IMR-90 (cell line): ENCODE measurements at regions not wholly inside any gene's neighbourhood (a gene's known extent, or its start where the extent isn't known, plus 50 kb on each side); places are given as distances from the start of the nearest gene placed in this dataset.
A peak's percentile ranks its signal among the peaks of the same experiment; 100 is the strongest.

Experiments
- ATAC-seq: fragments of 200-7000 bp; cut with Tn5 transposase; 2 replicates; pipeline ENCODE4 v1.9.1; 2020; ENCODE audit warnings: low read depth, mild to moderate bottlenecking, moderate library complexity
- BruUV-seq: library from RNA; stranded (reverse); fragments of 400-500 nt; replicated peaks from 2 replicates; lab custom pipeline; 2021; lab: Mats Ljungman, UMichigan
- CTCF ChIA-PET: fragments of 300-600 bp; formaldehyde crosslinking; extraction: SDS; loops from one replicate; lab custom pipeline; 2021; ENCODE audit warnings: antibody characterized with exemption; lab: Yijun Ruan, JAX
- POLR2A ChIA-PET: fragments of 300-600 bp; sonication (Branson Sonifier 250); formaldehyde crosslinking; loops from one replicate; lab custom pipeline; 2022; ENCODE audit warnings: antibody characterized with exemption; ENCODE audit not compliant: unreplicated experiment; lab: Charles Lee
- DNase-seq: peaks from one replicate; pipeline ENCODE4 v3.0.0; 2013
- H2AFZ ChIP-seq: replicated peaks from 2 replicates; pipeline ENCODE3; 2013; ENCODE audit warnings: low read length, mild to moderate bottlenecking; ENCODE audit not compliant: poor library complexity
- H2AK5ac ChIP-seq: 2 replicates; pipeline ENCODE4 v1.6.1; 2013; ENCODE audit warnings: low read depth, low read length, inconsistent platforms
- H2AK9ac ChIP-seq: replicated peaks from 2 replicates; pipeline ENCODE3; 2013; ENCODE audit warnings: mild to moderate bottlenecking, low read depth, low read length, moderate library complexity; ENCODE audit not compliant: poor library complexity
- H2BK120ac ChIP-seq: 2 replicates; pipeline ENCODE4 v1.6.1; 2013; ENCODE audit warnings: low read depth, low read length, inconsistent platforms
- H2BK15ac ChIP-seq: 3 replicates; pipeline ENCODE4 v1.6.1; 2013; ENCODE audit warnings: low read depth, low read length, inconsistent platforms
- H2BK20ac ChIP-seq: 2 replicates; pipeline ENCODE4 v1.6.1; 2013; ENCODE audit warnings: low read depth, mild to moderate bottlenecking, inconsistent platforms, low read length, moderate library complexity
- H2BK5ac ChIP-seq: 2 replicates; pipeline ENCODE4 v1.6.1; 2013; ENCODE audit warnings: mild to moderate bottlenecking, low read depth, low read length, inconsistent platforms; ENCODE audit not compliant: poor library complexity, severe bottlenecking
- H3K14ac ChIP-seq: replicated peaks from 2 replicates; pipeline ENCODE4 v1.6.1; 2013; ENCODE audit warnings: low read depth, low read length, inconsistent platforms
- H3K18ac ChIP-seq: 2 replicates; pipeline ENCODE4 v1.6.1; 2013; ENCODE audit warnings: low read depth, low read length, control low read depth
- H3K23ac ChIP-seq: 2 replicates; pipeline ENCODE4 v1.6.1; 2013; ENCODE audit warnings: low read depth, low read length, inconsistent platforms
- H3K27ac ChIP-seq: 2 replicates; pipeline ENCODE4 v1.5.1; 2013; ENCODE audit warnings: mild to moderate bottlenecking, control low read depth, low read length; ENCODE audit not compliant: insufficient read depth
- H3K27me3 ChIP-seq: 2 replicates; pipeline ENCODE4 v1.6.1; 2013; ENCODE audit warnings: low read length; ENCODE audit not compliant: control insufficient read depth, insufficient read depth
- H3K36me3 ChIP-seq: 2 replicates; pipeline ENCODE4 v1.6.1; 2013; ENCODE audit warnings: low read length, mixed read lengths; ENCODE audit not compliant: control insufficient read depth, insufficient read depth
- H3K4ac ChIP-seq: 2 replicates; pipeline ENCODE4 v1.6.1; 2013; ENCODE audit warnings: low read depth, low read length, inconsistent platforms
- H3K4me1 ChIP-seq: 2 replicates; pipeline ENCODE4 v1.6.1; 2013; ENCODE audit warnings: low read length, mixed read lengths; ENCODE audit not compliant: control insufficient read depth, insufficient read depth
- H3K4me2 ChIP-seq: 2 replicates; pipeline ENCODE4 v1.6.1; 2013; ENCODE audit warnings: low read depth, mild to moderate bottlenecking, control low read depth, low read length, moderate library complexity
- H3K4me3 ChIP-seq: 2 replicates; pipeline ENCODE4 v1.5.1; 2013; ENCODE audit warnings: low read depth, mild to moderate bottlenecking, control low read depth, low read length, moderate library complexity; ENCODE audit not compliant: insufficient read depth
- H3K56ac ChIP-seq: 2 replicates; pipeline ENCODE4 v1.6.1; 2013; ENCODE audit warnings: low read length, inconsistent platforms; ENCODE audit not compliant: insufficient read depth; ENCODE audit errors: extremely low read depth
- H3K79me1 ChIP-seq, 2 experiments: 2 replicates each; pipeline ENCODE4 v1.6.1; 2013; ENCODE audit warnings: low read length in 2 of 2, inconsistent platforms in 1 of 2, low read depth in 1 of 2
- H3K9ac ChIP-seq: 2 replicates; pipeline ENCODE4 v1.6.1; 2013; ENCODE audit warnings: low read depth, low read length, control low read depth
- H3K9me1 ChIP-seq: 2 replicates; pipeline ENCODE4 v1.6.1; 2013; ENCODE audit warnings: low read length, inconsistent platforms; ENCODE audit not compliant: insufficient read depth
- H3K9me3 ChIP-seq: 2 replicates; pipeline ENCODE4 v1.6.1; 2013; ENCODE audit warnings: low read length; ENCODE audit not compliant: control insufficient read depth, insufficient read depth
- H4K20me1 ChIP-seq: 2 replicates; pipeline ENCODE4 v1.6.1; 2013; ENCODE audit warnings: low read length, inconsistent platforms; ENCODE audit not compliant: insufficient read depth
- H4K5ac ChIP-seq: 2 replicates; pipeline ENCODE4 v1.6.1; 2013; ENCODE audit warnings: mild to moderate bottlenecking, low read depth, low read length, control low read depth
- H4K8ac ChIP-seq, 2 experiments: 2 replicates each; pipeline ENCODE4 v1.6.1; 2013; ENCODE audit warnings: low read depth in 2 of 2, low read length in 2 of 2, control low read depth in 1 of 2, inconsistent platforms in 1 of 2
- H4K91ac ChIP-seq: 2 replicates; pipeline ENCODE4 v1.6.1; 2013; ENCODE audit warnings: low read depth, low read length, inconsistent platforms; ENCODE audit not compliant: insufficient read depth
- CEBPB ChIP-seq: IDR thresholded peaks from 2 replicates; pipeline ENCODE4 v1.6.1; 2012; ENCODE audit warnings: low read depth, low read length, improper control_type of control experiment
- CHD1 ChIP-seq: IDR thresholded peaks from 2 replicates; pipeline ENCODE4 v1.6.1; 2012; ENCODE audit warnings: low read depth, low read length, improper control_type of control experiment
- ELK1 ChIP-seq: fragments of 150-350 bp; IDR thresholded peaks from 2 replicates; pipeline ENCODE4 v1.6.1; 2016; ENCODE audit warnings: low read depth, mild to moderate bottlenecking, low read length, moderate library complexity, borderline replicate concordance
- MXI1 ChIP-seq: IDR thresholded peaks from 2 replicates; pipeline ENCODE4 v1.6.1; 2012; ENCODE audit warnings: low read depth, mild to moderate bottlenecking, low read length, moderate library complexity, borderline replicate concordance
- NFE2L2 ChIP-seq: fragments of 150-350 bp; IDR thresholded peaks from 2 replicates; pipeline ENCODE4 v1.6.1; 2016; ENCODE audit warnings: low read depth, mild to moderate bottlenecking, low read length
- POLR2A ChIP-seq: IDR thresholded peaks from 2 replicates; pipeline ENCODE4 v1.6.1; 2012; ENCODE audit warnings: mild to moderate bottlenecking, low read depth, low read length
- RAD21 ChIP-seq: IDR thresholded peaks from 2 replicates; pipeline ENCODE4 v1.6.1; 2012; ENCODE audit warnings: low read length, improper control_type of control experiment
- RFX5 ChIP-seq: IDR thresholded peaks from 2 replicates; pipeline ENCODE4 v1.8.0; 2012; ENCODE audit warnings: low read depth, mild to moderate bottlenecking, low read length, moderate library complexity
- SMC3 ChIP-seq: fragments of 150-350 bp; IDR thresholded peaks from 2 replicates; pipeline ENCODE4 v1.6.1; 2016; ENCODE audit warnings: low read depth, mild to moderate bottlenecking, antibody characterized with exemption, low read length, moderate library complexity
- WGBS, 2 experiments: methylation state at CpG; one replicate each; pipeline versions ENCODE4 v1.1.5 to v1.1.7; 2013; ENCODE audit warnings: missing lambda C conversion rate in 2 of 2; ENCODE audit not compliant: insufficient read length in 1 of 2; ENCODE audit errors: extremely low coverage in 2 of 2; 5-methylcytosine and 5-hydroxymethylcytosine counted together
- dilution Hi-C: fragments of 300-500 bp; cut with HindIII; formaldehyde crosslinking; loops from one replicate; pipeline ENCODE4 v1.14.3; 2018; ENCODE audit warnings: low sequenced_read_pairs; ENCODE audit not compliant: unreplicated experiment
- in situ Hi-C: fragments of 300-500 bp; cut with MboI; formaldehyde crosslinking; loops from 3 replicates; pipeline ENCODE4 v1.14.3; 2019; ENCODE audit warnings: low sequenced_read_pairs, inconsistent platforms, mixed read lengths
- intact Hi-C: fragments of 100-400 bp; cut with micrococcal nuclease; formaldehyde crosslinking; loops from 2 replicates; pipeline ENCODE4 v1.10.0; 2022
- TF ChIP-seq, protein P1 (sequence below): conservative IDR thresholded peaks from 2 replicates; pipeline ENCODE4 v1.5.1; 2012; ENCODE audit warnings: mild to moderate bottlenecking, low read depth, low read length, improper control_type of control experiment

DNA sequence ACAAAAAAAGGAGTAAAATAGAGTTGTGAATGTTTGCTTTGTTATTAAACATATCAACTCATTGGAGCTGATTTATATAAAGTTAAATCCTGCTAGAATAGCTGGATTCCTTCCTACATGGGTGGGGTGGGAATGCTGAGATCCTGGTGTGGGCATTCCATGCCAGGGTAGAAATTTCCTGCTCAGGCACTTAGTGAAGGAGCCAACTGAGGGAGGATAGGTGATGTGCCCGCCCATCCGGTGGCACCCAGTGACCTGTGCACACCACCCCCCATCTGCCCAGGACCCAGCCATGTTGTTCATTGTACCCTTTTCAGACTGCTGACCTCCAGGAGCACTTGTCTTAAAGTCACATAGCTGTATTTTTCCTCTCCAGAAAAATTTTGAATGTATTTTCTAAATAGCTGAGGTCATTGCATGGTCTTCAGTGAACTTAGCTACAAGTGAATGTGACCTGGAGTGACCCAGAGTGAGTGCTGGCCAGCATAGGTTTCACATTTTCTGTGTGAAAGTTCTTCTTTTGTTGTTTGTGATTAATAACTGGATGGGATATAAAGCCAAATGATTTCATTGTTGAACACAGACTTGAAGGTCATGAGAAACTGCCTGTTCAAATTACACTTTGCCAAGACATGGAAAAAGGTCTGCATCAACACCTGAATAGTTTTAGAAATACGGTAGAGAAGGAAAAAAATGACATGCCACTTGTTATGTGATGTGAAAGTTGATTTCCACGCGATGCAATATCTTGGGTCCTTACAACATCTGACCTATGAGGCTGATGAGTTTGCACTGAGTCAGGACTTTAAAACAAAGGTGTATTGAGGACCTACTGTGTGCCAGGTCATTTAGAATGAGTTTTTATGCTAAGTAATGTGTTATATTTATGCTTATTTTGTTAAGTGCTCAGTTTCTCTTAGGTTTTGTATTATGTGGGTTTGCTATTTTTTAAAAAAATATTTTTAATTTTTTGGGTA lies 77.2 kb downstream of the UTRN start (continued):
- TF ChIP-seq, protein P1, sequence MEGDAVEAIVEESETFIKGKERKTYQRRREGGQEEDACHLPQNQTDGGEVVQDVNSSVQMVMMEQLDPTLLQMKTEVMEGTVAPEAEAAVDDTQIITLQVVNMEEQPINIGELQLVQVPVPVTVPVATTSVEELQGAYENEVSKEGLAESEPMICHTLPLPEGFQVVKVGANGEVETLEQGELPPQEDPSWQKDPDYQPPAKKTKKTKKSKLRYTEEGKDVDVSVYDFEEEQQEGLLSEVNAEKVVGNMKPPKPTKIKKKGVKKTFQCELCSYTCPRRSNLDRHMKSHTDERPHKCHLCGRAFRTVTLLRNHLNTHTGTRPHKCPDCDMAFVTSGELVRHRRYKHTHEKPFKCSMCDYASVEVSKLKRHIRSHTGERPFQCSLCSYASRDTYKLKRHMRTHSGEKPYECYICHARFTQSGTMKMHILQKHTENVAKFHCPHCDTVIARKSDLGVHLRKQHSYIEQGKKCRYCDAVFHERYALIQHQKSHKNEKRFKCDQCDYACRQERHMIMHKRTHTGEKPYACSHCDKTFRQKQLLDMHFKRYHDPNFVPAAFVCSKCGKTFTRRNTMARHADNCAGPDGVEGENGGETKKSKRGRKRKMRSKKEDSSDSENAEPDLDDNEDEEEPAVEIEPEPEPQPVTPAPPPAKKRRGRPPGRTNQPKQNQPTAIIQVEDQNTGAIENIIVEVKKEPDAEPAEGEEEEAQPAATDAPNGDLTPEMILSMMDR: no peak

GRCh38 chr6:144364208-144364720 lies 79.1 kb downstream of the UTRN start:
- no CpG with 5 or more reads among the region's 7 CpGs for WGBS, 2 experiments
- TF ChIP-seq CEBPB (no peak), ELK1 (no peak), MXI1 (no peak), SMC3 (no peak), NFE2L2 (no peak), RAD21 (no peak), CHD1 (no peak), RFX5 (no peak), POLR2A (no peak)
- no peak overlapping the region for H3K56ac ChIP-seq
- H3K4me2 ChIP-seq: no peak overlapping the region
- no peak overlapping the region for H3K4me3 ChIP-seq
- H2AK5ac ChIP-seq: no peak overlapping the region
- no peak overlapping the region for H2BK5ac ChIP-seq
- dilution Hi-C loops (no loop called here), intact Hi-C loops (no loop called here), in situ Hi-C loops (no loop called here)
- POLR2A ChIA-PET: no interaction called here
- no peak overlapping the region for H2BK120ac ChIP-seq
- H4K8ac ChIP-seq: no peak overlapping the region
- peaks cover 3% of the 10 kb centered on the region; the same call in 1 of the 2 replicates for H3K4me1 ChIP-seq
- H3K18ac ChIP-seq: no peak overlapping the region
- no peak overlapping the region for H3K27ac ChIP-seq
- CTCF ChIA-PET: no interaction called here
- H3K14ac ChIP-seq: 0 out of 2 replicates have a peak overlapping the region, but pooled peaks have one; percentile 58
- no peak overlapping the region for H3K4ac ChIP-seq
- no peaks in the 10 kb centered on the region for H3K36me3 ChIP-seq
- H4K5ac ChIP-seq: no peak overlapping the region
- H3K9me1 ChIP-seq: peaks cover 9% of the 10 kb centered on the region
- no TSS peak for BruUV-seq
- no peak overlapping the region for H2AFZ ChIP-seq
- no peak for ATAC-seq
- no peaks in the 10 kb centered on the region for H3K27me3 ChIP-seq
- H2AK9ac ChIP-seq: no peak overlapping the region
- H4K20me1 ChIP-seq: peaks cover 16% of the 10 kb centered on the region; the same call in 1 of the 2 replicates
- no peak overlapping the region for H3K9ac ChIP-seq
- H2BK15ac ChIP-seq: no peak overlapping the region
- H2BK20ac ChIP-seq: no peak overlapping the region
- H3K9me3 ChIP-seq: no peaks in the 10 kb centered on the region
- H3K23ac ChIP-seq: no peak overlapping the region
- DNase-seq: no peak
- peaks cover 35 to 57% of the 10 kb centered on the region in 2 experiments for H3K79me1 ChIP-seq
- no peak overlapping the region for H4K91ac ChIP-seq
